ENCODE measurements at regions not wholly inside any gene's neighbourhood (a gene's known extent, or its start where the extent isn't known, plus 50 kb on each side); places are given as distances from the start of the nearest gene placed in this dataset.

GRCh38 chr1:189510827-189511226 is 966.8 kb downstream of the BRINP3 start:
- DNase-seq (ENCODE audit: low spot score) (no peak), ATAC-seq (no peak)
- H3K9me2 ChIP-seq (ENCODE audit: insufficient read depth) = no peaks in the 10 kb centered on the region; the same call in 1 of the 2 replicates
- no peaks in the 10 kb centered on the region for H4K20me1 ChIP-seq (replicated peaks; ENCODE audit: insufficient read depth)
- H2AFZ ChIP-seq = no peak overlapping the region
- H3F3A ChIP-seq (replicated peaks; ENCODE audit: low read depth) = no peaks in the 10 kb centered on the region
- H3K27me3 Mint-ChIP-seq (ENCODE audit: insufficient read depth, low read depth, poor library complexity) = no peaks in the 10 kb centered on the region
- H3K79me2 ChIP-seq (replicated peaks; ENCODE audit: insufficient read depth) = no peaks in the 10 kb centered on the region
- H3K9me3 Mint-ChIP-seq = no peaks in the 10 kb centered on the region; the same call in 2 of the 3 replicates
- TF ChIP-seq, protein P1, sequence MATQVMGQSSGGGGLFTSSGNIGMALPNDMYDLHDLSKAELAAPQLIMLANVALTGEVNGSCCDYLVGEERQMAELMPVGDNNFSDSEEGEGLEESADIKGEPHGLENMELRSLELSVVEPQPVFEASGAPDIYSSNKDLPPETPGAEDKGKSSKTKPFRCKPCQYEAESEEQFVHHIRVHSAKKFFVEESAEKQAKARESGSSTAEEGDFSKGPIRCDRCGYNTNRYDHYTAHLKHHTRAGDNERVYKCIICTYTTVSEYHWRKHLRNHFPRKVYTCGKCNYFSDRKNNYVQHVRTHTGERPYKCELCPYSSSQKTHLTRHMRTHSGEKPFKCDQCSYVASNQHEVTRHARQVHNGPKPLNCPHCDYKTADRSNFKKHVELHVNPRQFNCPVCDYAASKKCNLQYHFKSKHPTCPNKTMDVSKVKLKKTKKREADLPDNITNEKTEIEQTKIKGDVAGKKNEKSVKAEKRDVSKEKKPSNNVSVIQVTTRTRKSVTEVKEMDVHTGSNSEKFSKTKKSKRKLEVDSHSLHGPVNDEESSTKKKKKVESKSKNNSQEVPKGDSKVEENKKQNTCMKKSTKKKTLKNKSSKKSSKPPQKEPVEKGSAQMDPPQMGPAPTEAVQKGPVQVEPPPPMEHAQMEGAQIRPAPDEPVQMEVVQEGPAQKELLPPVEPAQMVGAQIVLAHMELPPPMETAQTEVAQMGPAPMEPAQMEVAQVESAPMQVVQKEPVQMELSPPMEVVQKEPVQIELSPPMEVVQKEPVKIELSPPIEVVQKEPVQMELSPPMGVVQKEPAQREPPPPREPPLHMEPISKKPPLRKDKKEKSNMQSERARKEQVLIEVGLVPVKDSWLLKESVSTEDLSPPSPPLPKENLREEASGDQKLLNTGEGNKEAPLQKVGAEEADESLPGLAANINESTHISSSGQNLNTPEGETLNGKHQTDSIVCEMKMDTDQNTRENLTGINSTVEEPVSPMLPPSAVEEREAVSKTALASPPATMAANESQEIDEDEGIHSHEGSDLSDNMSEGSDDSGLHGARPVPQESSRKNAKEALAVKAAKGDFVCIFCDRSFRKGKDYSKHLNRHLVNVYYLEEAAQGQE (IDR thresholded peaks at IDR 0.05; ENCODE audit: unreplicated experiment) = no peak
- TF ChIP-seq JUNB (IDR thresholded peaks at IDR 0.05; ENCODE audit: unreplicated experiment) (no peak), EZH2phosphoT487 (IDR thresholded peaks at IDR 0.05; ENCODE audit: unreplicated experiment) (no peak), CREB1 (CRISPR knock-in tag; IDR thresholded peaks at IDR 0.05; ENCODE audit: low read depth) (no peak), ZNF331 (CRISPR knock-in tag; IDR thresholded peaks at IDR 0.05; ENCODE audit: low read depth) (no peak), ETS1 (IDR thresholded peaks at IDR 0.05) (no peak), STAT1 (IDR thresholded peaks at IDR 0.05; ENCODE audit: unreplicated experiment) (no peak), ZNF114 (CRISPR knock-in tag; IDR thresholded peaks at IDR 0.05) (no peak)
- no peak overlapping the region for H3K4me2 ChIP-seq
- no peak overlapping the region for H3K4me3 ChIP-seq
- no peak overlapping the region for H3K27ac ChIP-seq (ENCODE audit: low read depth)
- H3K4me3 Mint-ChIP-seq = no peak overlapping the region
- no peaks in the 10 kb centered on the region for H3K27me3 ChIP-seq (ENCODE audit: insufficient read depth)
- no peaks in the 10 kb centered on the region for H3K4me1 Mint-ChIP-seq
- H3K4me1 ChIP-seq (ENCODE audit: insufficient read depth) = no peaks in the 10 kb centered on the region
- H3K36me3 ChIP-seq (ENCODE audit: insufficient read depth) = no peaks in the 10 kb centered on the region
- H3K36me3 Mint-ChIP-seq (ENCODE audit: low read depth) = no peaks in the 10 kb centered on the region
- no peak overlapping the region for H3K27ac Mint-ChIP-seq

DNA sequence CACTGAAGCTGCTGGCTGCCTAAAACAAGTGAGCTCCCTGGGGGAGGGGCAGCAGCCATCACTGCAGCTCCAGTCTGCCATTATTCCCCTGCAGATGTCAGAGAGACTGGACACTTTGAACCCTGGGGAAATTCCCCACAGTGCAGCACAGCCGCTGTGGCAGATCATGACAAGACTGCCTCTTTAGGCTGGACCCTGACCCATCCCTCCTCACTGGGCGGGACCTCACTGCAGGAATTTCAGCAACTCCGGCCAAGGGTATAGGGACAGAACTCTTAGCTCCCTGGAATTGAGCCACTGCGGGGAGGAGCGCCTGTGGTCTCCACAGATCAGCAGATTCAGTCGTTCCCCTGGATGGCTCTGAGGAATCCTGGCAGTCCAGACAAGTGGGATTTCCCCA is 964.6 kb downstream of the BRINP3 start:
- peak; percentile 11 for DNase-seq (ENCODE audit: low spot score)
- no peak overlapping the region for H3K27ac ChIP-seq (ENCODE audit: low read depth)
- no peaks in the 10 kb centered on the region for H3K27me3 ChIP-seq (ENCODE audit: insufficient read depth)
- Mint-ChIP-seq H3K9me3 (no peaks in the 10 kb centered on the region; the same call in 2 of the 3 replicates), H3K36me3 (ENCODE audit: low read depth) (no peaks in the 10 kb centered on the region), H3K4me1 (no peaks in the 10 kb centered on the region), H3K27me3 (ENCODE audit: insufficient read depth, low read depth, poor library complexity) (no peaks in the 10 kb centered on the region), H3K27ac (no peak overlapping the region), H3K4me3 (no peak overlapping the region)
- peak overlapping the region; percentile 91; the same call in 1 of the 2 replicates for H2AFZ ChIP-seq
- no peaks in the 10 kb centered on the region for H3K36me3 ChIP-seq (ENCODE audit: insufficient read depth)
- H3K4me3 ChIP-seq = no peak overlapping the region
- no peaks in the 10 kb centered on the region for H3K79me2 ChIP-seq (replicated peaks; ENCODE audit: insufficient read depth)
- no peaks in the 10 kb centered on the region for H3K4me1 ChIP-seq (ENCODE audit: insufficient read depth)
- no peak overlapping the region for H3K4me2 ChIP-seq
- ATAC-seq = no peak; the same call in 2 of the 3 replicates
- H3F3A ChIP-seq (replicated peaks; ENCODE audit: low read depth) = no peaks in the 10 kb centered on the region
- no peaks in the 10 kb centered on the region; the same call in 1 of the 2 replicates for H3K9me2 ChIP-seq (ENCODE audit: insufficient read depth)
- H4K20me1 ChIP-seq (replicated peaks; ENCODE audit: insufficient read depth) = no peaks in the 10 kb centered on the region
- TF ChIP-seq, protein P1 (IDR thresholded peaks at IDR 0.05; ENCODE audit: unreplicated experiment) = no peak
- no peak for TF ChIP-seq ZNF114 (CRISPR knock-in tag; IDR thresholded peaks at IDR 0.05)
- no peak for TF ChIP-seq NANOG (IDR thresholded peaks at IDR 0.05; ENCODE audit: borderline replicate concordance)
- TF ChIP-seq EZH2 (IDR thresholded peaks at IDR 0.05; ENCODE audit: low read depth, unreplicated experiment) = no peak

Data from GM23338 (cell line).